Mesenchymal stem cell (in vitro differentiated cells and primary cell): ENCODE measurements at regions not wholly inside any gene's neighbourhood (a gene's known extent, or its start where the extent isn't known, plus 50 kb on each side); places are given as distances from the start of the nearest gene placed in this dataset.
"Not testable (repeated sequence)": the region's sequence is repeated elsewhere in the genome, so short reads cannot be mapped to it uniquely, and the experiment has no call there.

Experiments
- DNase-seq: peaks from one replicate; pipeline ENCODE4 v3.0.0-alpha.2; 2013
- H2AFZ ChIP-seq: one replicate; pipeline ENCODE4 v1.6.1; 2013; ENCODE audit warnings: low read depth, mild to moderate bottlenecking, control low read depth, inconsistent platforms, low read length, moderate library complexity
- H2AK5ac ChIP-seq: 2 replicates; pipeline ENCODE4 v1.6.1; 2013; ENCODE audit warnings: low read length, moderate library complexity, mild to moderate bottlenecking, inconsistent platforms; ENCODE audit not compliant: severe bottlenecking
- H2BK120ac ChIP-seq: one replicate; pipeline ENCODE4 v1.6.1; 2013; ENCODE audit warnings: low read depth, mild to moderate bottlenecking, inconsistent platforms, low read length, moderate library complexity
- H2BK12ac ChIP-seq, 2 experiments: one replicate each; pipeline ENCODE4 v1.6.1; 2013; ENCODE audit warnings: inconsistent platforms in 2 of 2, low read length in 2 of 2, mild to moderate bottlenecking in 2 of 2, moderate library complexity in 2 of 2, control low read depth in 1 of 2
- H2BK15ac ChIP-seq: one replicate; pipeline ENCODE4 v1.6.1; 2013; ENCODE audit warnings: mild to moderate bottlenecking, low read depth, inconsistent platforms; ENCODE audit not compliant: poor library complexity, severe bottlenecking
- H2BK5ac ChIP-seq: 2 replicates; pipeline ENCODE4 v1.6.1; 2013; ENCODE audit warnings: low read depth, mild to moderate bottlenecking, low read length, control low read depth, inconsistent platforms; ENCODE audit not compliant: poor library complexity, severe bottlenecking
- H3K14ac ChIP-seq, 2 experiments: one replicate each; pipeline ENCODE4 v1.6.1; 2013; ENCODE audit warnings: inconsistent platforms in 2 of 2, low read length in 2 of 2, control low read depth in 1 of 2, mild to moderate bottlenecking in 1 of 2, moderate library complexity in 1 of 2
- H3K18ac ChIP-seq, 2 experiments: one replicate each; pipeline ENCODE4 v1.6.1; 2013; ENCODE audit warnings: inconsistent platforms in 2 of 2, low read length in 2 of 2, control low read depth in 1 of 2, low read depth in 1 of 2, mild to moderate bottlenecking in 1 of 2
- H3K23ac ChIP-seq, 2 experiments: one replicate each; pipeline ENCODE4 v1.6.1; 2013; ENCODE audit warnings: inconsistent platforms in 2 of 2, low read length in 2 of 2, mild to moderate bottlenecking in 2 of 2, moderate library complexity in 2 of 2, control low read depth in 1 of 2
- H3K27ac ChIP-seq: 2 replicates; pipeline ENCODE4 v1.5.1; 2013; ENCODE audit warnings: mild to moderate bottlenecking, moderate library complexity, low read length, control low read depth, inconsistent platforms; ENCODE audit not compliant: poor library complexity, severe bottlenecking
- H3K27me3 ChIP-seq, 2 experiments: 2 replicates each; pipeline versions ENCODE4 v1.6.1 to v1.7.0; 2013; ENCODE audit warnings: low read length in 2 of 2, mild to moderate bottlenecking in 2 of 2, moderate library complexity in 2 of 2, control low read depth in 1 of 2, inconsistent platforms in 1 of 2; ENCODE audit not compliant: control insufficient read depth in 1 of 2, insufficient read depth in 1 of 2
- H3K36me3 ChIP-seq, 2 experiments: 2 replicates each; pipeline versions ENCODE4 v1.6.1 to v1.7.0; 2013; ENCODE audit warnings: low read length in 2 of 2, control low read depth in 1 of 2, inconsistent platforms in 1 of 2, low read depth in 1 of 2, mild to moderate bottlenecking in 1 of 2; ENCODE audit not compliant: insufficient read depth in 2 of 2, control insufficient read depth in 1 of 2
- H3K4ac ChIP-seq, 2 experiments: one replicate each; pipeline ENCODE4 v1.6.1; 2013; ENCODE audit warnings: inconsistent platforms in 2 of 2, low read length in 2 of 2, mild to moderate bottlenecking in 2 of 2, moderate library complexity in 2 of 2, control low read depth in 1 of 2, low read depth in 1 of 2
- H3K4me1 ChIP-seq: 2 replicates; pipeline ENCODE4 v1.6.1; 2013; ENCODE audit warnings: low read depth, low read length, control low read depth; ENCODE audit not compliant: control insufficient read depth, insufficient read depth
- H3K4me2 ChIP-seq: 2 replicates; pipeline ENCODE4 v1.6.1; 2013; ENCODE audit warnings: low read length, mild to moderate bottlenecking, inconsistent platforms; ENCODE audit not compliant: poor library complexity, severe bottlenecking
- H3K4me3 ChIP-seq, 2 experiments: 2 replicates each; pipeline versions ENCODE4 v1.5.1 to v1.7.0; 2013; ENCODE audit warnings: low read length in 2 of 2, mild to moderate bottlenecking in 2 of 2, control low read depth in 1 of 2, low read depth in 1 of 2; ENCODE audit not compliant: insufficient read depth in 1 of 2
- H3K79me1 ChIP-seq: replicated peaks from 2 replicates; pipeline ENCODE4 v1.6.1; 2013; ENCODE audit warnings: mild to moderate bottlenecking, control low read depth, low read length, inconsistent platforms; ENCODE audit not compliant: poor library complexity, severe bottlenecking
- H3K9ac ChIP-seq: 2 replicates; pipeline ENCODE4 v1.7.0; 2013; ENCODE audit warnings: mild to moderate bottlenecking, low read length, moderate library complexity
- H3K9me3 ChIP-seq: 2 replicates; pipeline ENCODE4 v1.7.0; 2013; ENCODE audit warnings: mild to moderate bottlenecking, low read length; ENCODE audit not compliant: control insufficient read depth
- H4K8ac ChIP-seq: one replicate; pipeline ENCODE4 v1.6.1; 2013; ENCODE audit warnings: inconsistent platforms, mild to moderate bottlenecking, low read length, moderate library complexity
- H4K91ac ChIP-seq: one replicate; pipeline ENCODE4 v1.6.1; 2013; ENCODE audit warnings: mild to moderate bottlenecking, low read length, inconsistent platforms
- WGBS: methylation state at CpG from one replicate; pipeline ENCODE4 v1.1.7; 2013; ENCODE audit warnings: mixed read lengths; 5-methylcytosine and 5-hydroxymethylcytosine counted together

DNA sequence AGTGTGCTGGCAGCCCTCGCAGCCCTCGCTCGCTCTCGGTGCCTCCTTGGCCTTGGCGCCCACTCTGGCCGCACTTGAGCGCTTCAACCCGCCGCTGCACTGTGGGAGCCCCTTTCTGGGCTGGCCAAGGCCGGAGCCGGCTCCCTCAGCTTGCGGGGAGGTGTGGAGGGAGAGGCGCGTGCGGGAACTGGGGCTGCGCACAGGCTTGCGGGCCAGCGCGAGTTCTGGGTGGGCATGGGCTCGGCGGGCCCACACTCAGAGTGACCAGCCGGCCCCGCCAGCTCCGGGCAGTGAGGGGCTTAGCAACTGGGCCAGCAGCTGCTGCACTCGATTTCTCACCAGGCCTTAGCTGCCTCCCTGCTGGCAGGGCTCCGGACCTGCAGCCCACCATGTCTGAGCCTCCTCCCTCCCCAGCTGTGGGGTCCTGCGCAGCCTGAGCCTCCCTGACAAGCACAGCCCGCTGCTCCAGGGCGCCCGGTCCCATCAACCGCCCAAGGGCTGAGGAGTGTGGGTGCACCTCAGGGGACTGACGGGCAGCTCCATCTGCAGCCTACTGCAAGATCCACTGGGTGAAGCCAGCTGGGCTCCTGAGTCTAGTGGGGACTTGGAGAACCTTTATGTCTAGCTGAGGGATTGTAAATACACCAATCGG lies 786.0 kb upstream of the SORCS1 start:
- H3K79me1 ChIP-seq, H2BK12ac ChIP-seq, H4K8ac ChIP-seq, H3K23ac ChIP-seq, H3K14ac ChIP-seq, DNase-seq, H3K9ac ChIP-seq, H2BK120ac ChIP-seq, H3K4me2 ChIP-seq, H2BK15ac ChIP-seq, H4K91ac ChIP-seq, H2BK5ac ChIP-seq, H3K9me3 ChIP-seq, H3K18ac ChIP-seq, H3K4me3 ChIP-seq, H2AK5ac ChIP-seq, H3K36me3 ChIP-seq, H3K27ac ChIP-seq, H2AFZ ChIP-seq, H3K4me1 ChIP-seq, H3K27me3 ChIP-seq, H3K4ac ChIP-seq: not testable (repeated sequence)
- 92% methylated on average over 32 of the region's 33 CpGs for WGBS

DNA sequence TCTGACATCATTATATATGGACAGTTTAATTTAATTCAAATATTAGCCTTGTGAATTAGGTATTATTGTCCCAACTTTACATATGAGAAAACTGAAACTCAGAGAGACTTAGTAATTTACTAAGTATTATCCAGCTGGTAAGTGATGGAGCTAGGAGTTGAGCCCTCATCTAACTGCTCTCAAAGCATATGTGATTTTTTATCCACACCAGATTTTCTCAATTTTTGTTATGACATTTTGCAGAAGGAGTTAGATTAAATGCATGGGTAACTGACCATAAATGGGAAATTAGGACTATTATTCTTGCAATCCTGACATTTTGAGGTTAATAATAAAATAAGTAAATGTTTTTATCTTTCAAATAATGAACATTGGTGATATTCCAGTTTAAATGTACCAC lies 778.3 kb upstream of the SORCS1 start:
- no peak overlapping the region for H2BK12ac ChIP-seq
- H3K23ac ChIP-seq = no peak overlapping the region

GRCh38 chr10:107933076-107933475 lies 768.6 kb upstream of the SORCS1 start:
- Histone ChIP-seq H2BK5ac (no peak overlapping the region), H3K36me3 (no peaks in the 10 kb centered on the region), H3K27me3 (no peaks in the 10 kb centered on the region), H3K14ac (no peak overlapping the region), H4K8ac (no peak overlapping the region), H4K91ac (no peak overlapping the region), H3K79me1 (no peaks in the 10 kb centered on the region), H3K9ac (no peak overlapping the region), H3K4ac (no peak overlapping the region), H2AK5ac (no peak overlapping the region), H3K4me1 (no peaks in the 10 kb centered on the region), H3K27ac (no peak overlapping the region), H2BK15ac (no peak overlapping the region), H3K4me3 (no peak overlapping the region), H2BK12ac (no peak overlapping the region), H2BK120ac (no peak overlapping the region), H3K23ac (no peak overlapping the region), H2AFZ (no peak overlapping the region), H3K9me3 (no peaks in the 10 kb centered on the region), H3K4me2 (no peak overlapping the region), H3K18ac (no peak overlapping the region)
- 100% methylated on average over 1 of the region's 2 CpGs for WGBS
- DNase-seq = no peak

More for the DNA sequence above, 778.3 kb upstream of the SORCS1 start:
- H2BK120ac ChIP-seq = no peak overlapping the region
- no peak overlapping the region for H3K4ac ChIP-seq
- H3K9me3 ChIP-seq = no peaks in the 10 kb centered on the region
- H3K18ac ChIP-seq = no peak overlapping the region
- H3K27me3 ChIP-seq = no peaks in the 10 kb centered on the region
- H3K36me3 ChIP-seq = no peaks in the 10 kb centered on the region
- no peak for DNase-seq
- H4K8ac ChIP-seq = no peak overlapping the region
- no peak overlapping the region for H3K14ac ChIP-seq
- H3K9ac ChIP-seq = no peak overlapping the region
- no peak overlapping the region for H2AFZ ChIP-seq
- no peak overlapping the region for H2BK15ac ChIP-seq
- H3K4me1 ChIP-seq = no peaks in the 10 kb centered on the region
- no peak overlapping the region for H2BK5ac ChIP-seq
- no peak overlapping the region for H3K27ac ChIP-seq
- no peak overlapping the region for H3K4me3 ChIP-seq
- H2AK5ac ChIP-seq = no peak overlapping the region
- no peak overlapping the region for H4K91ac ChIP-seq
- H3K4me2 ChIP-seq = no peak overlapping the region
- no peaks in the 10 kb centered on the region for H3K79me1 ChIP-seq

GRCh38 chr10:107931808-107932207 lies 767.3 kb upstream of the SORCS1 start:
- Histone ChIP-seq H3K4me2 (no peak overlapping the region), H3K4ac (no peak overlapping the region), H4K8ac (no peak overlapping the region), H3K9ac (no peak overlapping the region), H3K18ac (no peak overlapping the region), H2AFZ (no peak overlapping the region), H3K14ac (no peak overlapping the region), H2AK5ac (no peak overlapping the region), H4K91ac (no peak overlapping the region), H2BK15ac (no peak overlapping the region), H3K9me3 (no peaks in the 10 kb centered on the region), H3K23ac (no peak overlapping the region), H3K4me3 (no peak overlapping the region), H2BK120ac (no peak overlapping the region), H2BK12ac (no peak overlapping the region), H2BK5ac (no peak overlapping the region), H3K36me3 (no peaks in the 10 kb centered on the region), H3K79me1 (no peaks in the 10 kb centered on the region), H3K4me1 (no peaks in the 10 kb centered on the region), H3K27me3 (no peaks in the 10 kb centered on the region), H3K27ac (no peak overlapping the region)
- DNase-seq = no peak
- WGBS = no CpG with 5 or more reads among the region's 1 CpG
